PC-3 (cell line): ENCODE measurements at regions not wholly inside any gene's neighbourhood (a gene's known extent, or its start where the extent isn't known, plus 50 kb on each side); places are given as distances from the start of the nearest gene placed in this dataset.

Source experiments
- EZH2 ChIP-seq: fragments of 300-600 bp; sonication (generic); IDR thresholded peaks from one replicate; pipeline ENCODE4 v1.6.1; 2017; ENCODE audit warnings: antibody characterized with exemption, mild to moderate bottlenecking, low read length; ENCODE audit not compliant: unreplicated experiment
- TF ChIP-seq, protein P1 (sequence below): fragments of 300-600 bp; sonication (generic); conservative IDR thresholded peaks from 2 replicates; pipeline ENCODE4 v1.5.1; 2017; ENCODE audit warnings: antibody characterized with exemption, low read depth, mild to moderate bottlenecking, low read length

DNA sequence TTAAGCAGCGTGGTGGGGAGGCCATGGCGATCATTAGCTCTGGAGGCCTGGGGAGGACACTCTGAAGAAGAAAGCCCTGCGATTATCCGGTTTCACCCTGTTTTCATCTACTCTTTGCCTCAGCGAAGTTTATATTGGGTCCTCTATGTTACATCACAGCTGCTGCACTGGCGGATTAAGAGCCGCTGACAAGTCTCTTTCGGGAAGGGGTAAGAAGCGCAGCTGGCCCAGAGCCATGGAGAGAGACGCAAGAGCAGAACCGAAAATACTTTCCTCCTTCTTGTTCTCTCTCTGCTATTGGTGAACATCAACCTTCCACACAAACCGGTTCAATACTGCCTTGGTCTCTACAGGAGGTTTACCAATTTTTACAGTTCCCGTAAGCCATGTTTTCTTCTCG is 291.5 kb downstream of the FAM72C start:
- TF ChIP-seq, protein P1, sequence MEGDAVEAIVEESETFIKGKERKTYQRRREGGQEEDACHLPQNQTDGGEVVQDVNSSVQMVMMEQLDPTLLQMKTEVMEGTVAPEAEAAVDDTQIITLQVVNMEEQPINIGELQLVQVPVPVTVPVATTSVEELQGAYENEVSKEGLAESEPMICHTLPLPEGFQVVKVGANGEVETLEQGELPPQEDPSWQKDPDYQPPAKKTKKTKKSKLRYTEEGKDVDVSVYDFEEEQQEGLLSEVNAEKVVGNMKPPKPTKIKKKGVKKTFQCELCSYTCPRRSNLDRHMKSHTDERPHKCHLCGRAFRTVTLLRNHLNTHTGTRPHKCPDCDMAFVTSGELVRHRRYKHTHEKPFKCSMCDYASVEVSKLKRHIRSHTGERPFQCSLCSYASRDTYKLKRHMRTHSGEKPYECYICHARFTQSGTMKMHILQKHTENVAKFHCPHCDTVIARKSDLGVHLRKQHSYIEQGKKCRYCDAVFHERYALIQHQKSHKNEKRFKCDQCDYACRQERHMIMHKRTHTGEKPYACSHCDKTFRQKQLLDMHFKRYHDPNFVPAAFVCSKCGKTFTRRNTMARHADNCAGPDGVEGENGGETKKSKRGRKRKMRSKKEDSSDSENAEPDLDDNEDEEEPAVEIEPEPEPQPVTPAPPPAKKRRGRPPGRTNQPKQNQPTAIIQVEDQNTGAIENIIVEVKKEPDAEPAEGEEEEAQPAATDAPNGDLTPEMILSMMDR, result no peak
- TF ChIP-seq EZH2, result no peak
